ENCODE measurements at regions not wholly inside any gene's neighbourhood (a gene's known extent, or its start where the extent isn't known, plus 50 kb on each side); places are given as distances from the start of the nearest gene placed in this dataset.

DNA sequence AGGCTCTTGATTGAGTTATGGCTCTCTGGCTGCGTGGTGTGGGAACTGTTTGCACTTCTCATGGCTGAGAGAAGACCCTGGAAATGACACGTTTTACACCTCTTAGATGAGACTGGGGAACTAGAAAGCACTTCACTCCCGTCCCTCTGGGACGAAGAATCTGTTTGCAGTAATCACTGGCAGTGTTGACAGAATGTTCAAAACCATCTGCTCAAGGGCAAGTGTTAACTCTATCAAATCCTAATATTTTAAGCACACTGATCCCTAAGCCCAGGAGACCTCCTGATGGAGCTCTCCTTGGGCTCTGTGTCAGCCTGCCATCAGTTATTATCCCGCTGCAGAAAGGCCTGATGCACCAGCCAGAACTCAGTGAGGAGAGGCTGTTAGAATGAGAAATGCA is 323.8 kb upstream of the DNAJC19 start:
- Mint-ChIP-seq H3K9me3 (no peaks in the 10 kb centered on the region), H3K4me3 (no peak overlapping the region), H3K36me3 (no peaks in the 10 kb centered on the region), H3K27ac (no peak overlapping the region), H3K27me3 (ENCODE audit: low read depth) (peaks cover 24% of the 10 kb centered on the region), H3K4me1 (no peaks in the 10 kb centered on the region)
- DNase-seq (ENCODE audit: low spot score in 2 of 2, unreplicated experiment in 2 of 2), result no peak
- TF ChIP-seq, protein P1, sequence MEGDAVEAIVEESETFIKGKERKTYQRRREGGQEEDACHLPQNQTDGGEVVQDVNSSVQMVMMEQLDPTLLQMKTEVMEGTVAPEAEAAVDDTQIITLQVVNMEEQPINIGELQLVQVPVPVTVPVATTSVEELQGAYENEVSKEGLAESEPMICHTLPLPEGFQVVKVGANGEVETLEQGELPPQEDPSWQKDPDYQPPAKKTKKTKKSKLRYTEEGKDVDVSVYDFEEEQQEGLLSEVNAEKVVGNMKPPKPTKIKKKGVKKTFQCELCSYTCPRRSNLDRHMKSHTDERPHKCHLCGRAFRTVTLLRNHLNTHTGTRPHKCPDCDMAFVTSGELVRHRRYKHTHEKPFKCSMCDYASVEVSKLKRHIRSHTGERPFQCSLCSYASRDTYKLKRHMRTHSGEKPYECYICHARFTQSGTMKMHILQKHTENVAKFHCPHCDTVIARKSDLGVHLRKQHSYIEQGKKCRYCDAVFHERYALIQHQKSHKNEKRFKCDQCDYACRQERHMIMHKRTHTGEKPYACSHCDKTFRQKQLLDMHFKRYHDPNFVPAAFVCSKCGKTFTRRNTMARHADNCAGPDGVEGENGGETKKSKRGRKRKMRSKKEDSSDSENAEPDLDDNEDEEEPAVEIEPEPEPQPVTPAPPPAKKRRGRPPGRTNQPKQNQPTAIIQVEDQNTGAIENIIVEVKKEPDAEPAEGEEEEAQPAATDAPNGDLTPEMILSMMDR (IDR thresholded peaks at IDR 0.05; ENCODE audit: unreplicated experiment), result no peak

GRCh38 chr3:181311186-181311585 is 321.6 kb upstream of the DNAJC19 start:
- H3K4me3 Mint-ChIP-seq, result no peak overlapping the region
- TF ChIP-seq, protein P1 (IDR thresholded peaks at IDR 0.05; ENCODE audit: unreplicated experiment), result no peak
- peaks cover 25% of the 10 kb centered on the region for H3K27me3 Mint-ChIP-seq (ENCODE audit: low read depth)
- no peaks in the 10 kb centered on the region for H3K4me1 Mint-ChIP-seq
- H3K36me3 Mint-ChIP-seq, result no peaks in the 10 kb centered on the region
- no peak for DNase-seq (ENCODE audit: low spot score in 2 of 2, unreplicated experiment in 2 of 2)
- no peak overlapping the region for H3K27ac Mint-ChIP-seq
- peaks cover 6% of the 10 kb centered on the region for H3K9me3 Mint-ChIP-seq

GRCh38 chr3:181302960-181303359 is 313.4 kb upstream of the DNAJC19 start:
- no peak overlapping the region for H3K4me3 Mint-ChIP-seq
- peaks cover 25% of the 10 kb centered on the region for H3K27me3 Mint-ChIP-seq (ENCODE audit: low read depth)
- TF ChIP-seq, protein P1 (IDR thresholded peaks at IDR 0.05; ENCODE audit: unreplicated experiment), result no peak
- H3K36me3 Mint-ChIP-seq, result no peaks in the 10 kb centered on the region
- H3K4me1 Mint-ChIP-seq, result no peaks in the 10 kb centered on the region
- no peak for DNase-seq (ENCODE audit: low spot score in 2 of 2, unreplicated experiment in 2 of 2)
- peaks cover 9% of the 10 kb centered on the region for H3K9me3 Mint-ChIP-seq
- H3K27ac Mint-ChIP-seq, result no peak overlapping the region

GRCh38 chr3:181300033-181300432 is 310.5 kb upstream of the DNAJC19 start:
- H3K36me3 Mint-ChIP-seq, result no peaks in the 10 kb centered on the region
- no peaks in the 10 kb centered on the region for H3K9me3 Mint-ChIP-seq
- DNase-seq (ENCODE audit: low spot score in 2 of 2, unreplicated experiment in 2 of 2), result no peak
- TF ChIP-seq, protein P1 (IDR thresholded peaks at IDR 0.05; ENCODE audit: unreplicated experiment), result no peak
- H3K4me3 Mint-ChIP-seq, result no peak overlapping the region
- H3K27me3 Mint-ChIP-seq (ENCODE audit: low read depth), result peaks cover 31% of the 10 kb centered on the region
- no peaks in the 10 kb centered on the region for H3K4me1 Mint-ChIP-seq
- no peak overlapping the region for H3K27ac Mint-ChIP-seq

GRCh38 chr3:181298421-181298820 is 308.9 kb upstream of the DNAJC19 start:
- DNase-seq (ENCODE audit: low spot score in 2 of 2, unreplicated experiment in 2 of 2), result no peak
- Mint-ChIP-seq H3K36me3 (no peaks in the 10 kb centered on the region), H3K27ac (no peak overlapping the region), H3K4me1 (no peaks in the 10 kb centered on the region), H3K27me3 (ENCODE audit: low read depth) (peaks cover 30% of the 10 kb centered on the region), H3K9me3 (no peaks in the 10 kb centered on the region), H3K4me3 (no peak overlapping the region)
- TF ChIP-seq, protein P1 (IDR thresholded peaks at IDR 0.05; ENCODE audit: unreplicated experiment), result no peak

DNA sequence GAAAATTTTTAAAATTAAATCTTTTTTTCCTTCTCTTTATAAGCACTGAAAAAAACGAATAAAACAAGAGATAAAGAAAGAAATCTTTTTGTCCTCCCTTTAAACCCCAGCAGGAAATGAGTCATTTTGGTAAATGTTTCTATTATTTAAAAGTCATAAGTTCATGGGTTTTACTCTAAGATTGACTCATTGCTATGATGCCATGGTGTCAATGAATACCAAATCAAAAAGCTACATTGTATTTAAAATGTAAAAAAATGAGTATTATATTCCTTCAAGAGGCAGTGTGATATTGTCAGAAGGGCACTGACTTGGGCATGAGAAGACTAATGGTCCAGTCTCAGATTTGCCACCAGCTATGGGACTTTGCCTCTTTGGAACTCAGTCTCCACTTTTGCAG is 303.4 kb upstream of the DNAJC19 start:
- Mint-ChIP-seq H3K27ac (no peak overlapping the region), H3K27me3 (ENCODE audit: low read depth) (peaks cover 8% of the 10 kb centered on the region), H3K36me3 (no peaks in the 10 kb centered on the region), H3K9me3 (no peaks in the 10 kb centered on the region), H3K4me1 (no peaks in the 10 kb centered on the region), H3K4me3 (no peak overlapping the region)
- TF ChIP-seq, protein P1 (IDR thresholded peaks at IDR 0.05; ENCODE audit: unreplicated experiment), result no peak
- DNase-seq (ENCODE audit: low spot score in 2 of 2, unreplicated experiment in 2 of 2), result no peak
